Kidney capillary endothelial cell (primary cell): ENCODE measurements at regions not wholly inside any gene's neighbourhood (a gene's known extent, or its start where the extent isn't known, plus 50 kb on each side); places are given as distances from the start of the nearest gene placed in this dataset.

Experiments used
- DNase-seq: peaks from one replicate; pipeline ENCODE4 v3.0.0-alpha.2; 2018; ENCODE audit warnings: low spot score

DNA sequence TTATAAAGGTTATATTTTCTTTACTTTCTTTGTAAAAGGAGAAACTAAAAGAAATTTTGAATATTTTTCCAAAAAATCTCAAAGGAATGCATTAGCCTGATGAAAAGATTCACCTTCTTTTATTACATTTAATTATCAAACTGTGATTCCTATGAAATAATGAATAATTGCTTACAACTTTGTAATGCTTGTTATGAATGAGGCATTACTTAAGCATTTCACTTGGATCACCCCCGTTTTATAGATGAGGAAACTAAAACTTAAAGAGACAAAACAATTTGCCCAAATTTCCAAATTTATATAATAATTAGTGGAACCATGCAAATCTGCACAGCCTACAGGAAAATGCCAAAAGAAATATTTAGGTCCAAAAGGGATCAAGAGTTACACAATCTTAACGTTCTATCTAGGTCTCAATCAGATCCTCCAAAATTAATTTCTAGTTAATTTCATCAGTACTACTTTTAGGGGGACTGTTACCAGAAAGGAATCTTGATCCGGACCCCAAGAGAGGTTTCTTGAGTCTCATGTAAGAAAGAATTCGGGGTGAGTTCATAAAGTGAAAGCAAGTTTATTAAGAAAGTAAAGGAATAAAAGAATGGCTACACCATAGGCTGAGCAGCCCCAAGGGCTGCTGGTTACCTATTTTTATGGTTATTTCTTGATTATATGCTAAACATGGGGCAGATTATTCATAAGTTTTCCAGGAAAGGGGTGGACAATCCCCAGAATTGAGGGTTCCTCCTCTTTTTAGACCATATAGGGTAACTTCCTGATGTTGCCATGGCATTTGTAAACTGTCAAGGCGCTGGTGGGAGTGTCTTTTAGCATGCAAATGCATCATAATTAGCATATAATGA is 288.0 kb downstream of the ADGB start:
- no peak for DNase-seq

DNA sequence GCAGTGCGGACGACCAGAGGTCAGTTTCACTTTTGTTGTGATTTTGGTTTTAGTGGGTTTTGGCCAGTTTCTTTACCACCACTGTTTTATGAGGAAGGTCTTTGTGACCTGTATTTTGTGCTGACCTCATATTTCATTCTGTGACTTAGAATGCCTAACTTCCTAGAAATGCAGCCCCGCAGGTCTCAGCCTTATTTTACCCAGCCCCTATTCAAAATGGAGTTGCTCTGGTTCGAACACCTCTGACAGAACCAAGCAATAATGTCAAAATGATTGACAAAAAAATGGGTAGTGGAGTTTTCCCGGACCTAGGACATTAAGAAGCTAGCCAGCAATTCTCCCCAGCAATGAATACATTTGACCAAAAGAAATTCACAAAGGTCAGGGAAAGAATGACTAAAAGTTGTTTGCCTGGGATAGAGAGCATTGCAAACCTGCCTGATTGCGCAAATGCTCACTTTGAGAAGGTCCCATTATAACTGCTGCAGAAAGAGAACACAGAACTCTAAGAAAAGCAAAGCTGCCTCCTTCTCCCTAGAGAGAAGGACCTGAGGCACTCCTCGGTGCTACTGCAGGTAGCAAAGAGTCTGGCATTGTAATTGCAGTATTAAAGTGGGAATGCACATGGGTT is 288.8 kb downstream of the ADGB start:
- DNase-seq, result no peak

DNA sequence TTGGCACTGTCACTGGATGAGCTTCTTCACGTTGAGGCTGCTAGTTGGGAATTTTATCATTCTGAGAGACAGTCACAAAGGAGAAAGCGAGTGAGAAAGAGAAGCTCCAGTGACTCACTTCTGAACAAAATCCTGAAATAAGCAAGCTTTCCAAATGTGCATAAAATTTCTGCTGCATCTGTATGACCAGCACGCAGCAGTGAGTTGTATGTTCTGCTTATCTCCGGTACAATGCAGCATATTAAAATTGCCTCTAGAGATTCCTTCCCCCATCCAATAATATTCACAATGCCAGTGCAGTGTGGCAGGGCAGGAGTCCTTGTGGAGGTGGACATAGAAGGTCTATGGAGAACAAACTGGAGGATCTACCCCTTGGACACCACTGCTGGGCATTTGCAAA is 290.5 kb downstream of the ADGB start:
- no peak for DNase-seq

DNA sequence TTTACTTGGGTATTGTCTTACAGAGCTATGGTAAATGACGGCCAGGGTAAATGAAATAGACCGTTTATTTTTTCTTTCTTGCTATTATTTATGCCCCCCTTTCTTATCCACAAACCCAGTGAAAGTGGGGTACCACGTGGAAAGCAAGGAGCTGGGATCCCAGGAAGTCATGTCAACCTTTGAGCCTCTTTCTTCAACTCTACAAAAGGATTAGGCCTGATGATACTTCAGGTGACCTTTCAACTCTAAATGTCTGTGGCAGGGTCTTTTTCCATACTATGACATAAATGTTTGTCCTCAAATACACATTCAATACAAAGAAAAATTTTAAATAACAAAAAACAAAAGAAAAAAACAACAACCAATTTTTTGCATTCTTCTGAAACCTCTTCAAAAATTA is 291.4 kb downstream of the ADGB start:
- DNase-seq, result no peak

DNA sequence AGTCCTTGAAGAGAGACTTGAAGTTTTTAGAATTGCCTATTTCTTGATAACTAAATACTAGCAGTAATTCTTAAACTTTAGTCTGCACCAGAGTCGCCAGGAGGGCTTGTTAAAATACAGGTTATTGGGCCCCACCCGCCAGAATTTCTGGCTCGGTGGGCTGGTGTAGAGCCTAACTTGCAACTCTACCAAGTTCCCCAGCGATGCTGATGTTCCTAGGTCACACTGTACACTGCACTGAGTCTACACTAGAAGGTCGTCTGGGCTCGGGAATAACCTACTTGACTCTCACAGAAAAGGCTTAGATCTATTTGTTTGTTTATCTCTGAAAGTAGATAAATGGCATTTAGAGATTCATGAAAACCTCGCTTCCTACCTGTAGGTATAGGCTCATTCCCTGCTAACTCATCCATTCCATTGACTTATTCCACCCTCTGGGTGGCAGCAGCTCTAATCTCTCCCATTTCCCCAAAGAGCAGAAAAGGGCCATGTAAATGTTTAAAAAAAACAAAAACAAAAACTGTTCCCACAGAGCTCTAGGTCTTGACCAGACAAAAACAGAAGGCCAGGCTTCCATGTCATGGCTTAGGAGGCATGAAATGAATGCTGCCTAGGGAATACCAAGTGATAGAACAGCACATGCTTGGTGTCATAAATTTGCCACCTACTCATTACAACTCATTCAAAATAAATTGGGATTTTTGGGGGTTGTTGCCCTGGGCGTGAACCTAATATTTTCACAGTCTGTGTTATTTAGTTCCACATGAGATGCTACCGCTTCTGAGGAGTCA is 292.1 kb downstream of the ADGB start:
- no peak for DNase-seq

DNA sequence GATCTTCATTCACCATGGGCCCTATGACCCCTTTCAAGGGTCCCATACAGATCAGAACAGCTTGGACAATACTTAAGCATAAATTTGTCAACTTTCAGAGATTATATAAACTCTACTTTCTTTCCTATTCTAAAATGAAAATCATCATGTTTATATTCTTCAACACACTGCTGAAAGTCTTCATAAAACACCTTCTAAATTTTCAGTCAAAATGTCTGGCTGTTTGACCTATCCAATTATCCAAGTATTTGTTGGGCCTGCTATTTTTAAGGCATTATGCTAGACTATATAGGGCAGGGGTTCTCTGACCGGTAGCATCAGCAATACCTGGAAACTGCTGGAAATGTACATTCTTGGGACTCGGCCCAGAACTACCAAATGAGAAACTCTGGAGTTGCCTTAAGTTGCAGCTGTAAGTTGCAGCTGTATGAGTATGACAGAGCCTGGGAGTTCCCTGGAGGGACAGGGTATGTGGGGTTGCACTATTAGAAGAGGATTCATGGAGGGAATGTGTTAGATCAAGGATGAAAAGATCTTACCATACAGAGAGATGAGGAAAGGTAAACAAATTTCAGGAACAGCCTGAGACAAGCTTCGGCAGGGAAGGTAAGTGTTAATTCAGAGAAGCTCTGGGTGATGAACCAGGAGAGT is 293.0 kb downstream of the ADGB start:
- no peak for DNase-seq

DNA sequence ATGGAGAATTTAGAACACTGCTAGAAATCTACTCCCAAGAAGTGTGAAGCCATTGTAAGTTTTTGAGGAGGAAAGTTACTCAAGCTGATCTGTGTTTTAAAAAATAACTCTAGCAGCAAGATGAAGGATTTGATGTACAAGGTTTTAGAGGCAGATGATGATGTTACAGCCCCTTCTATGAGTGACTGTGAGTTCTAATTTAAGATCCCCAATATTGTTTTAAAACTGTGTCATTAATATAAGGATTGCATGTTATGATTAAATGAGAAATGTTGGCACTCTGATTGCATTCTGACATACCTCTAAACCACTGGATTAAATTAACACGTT is 293.5 kb downstream of the ADGB start:
- DNase-seq, result no peak

DNA sequence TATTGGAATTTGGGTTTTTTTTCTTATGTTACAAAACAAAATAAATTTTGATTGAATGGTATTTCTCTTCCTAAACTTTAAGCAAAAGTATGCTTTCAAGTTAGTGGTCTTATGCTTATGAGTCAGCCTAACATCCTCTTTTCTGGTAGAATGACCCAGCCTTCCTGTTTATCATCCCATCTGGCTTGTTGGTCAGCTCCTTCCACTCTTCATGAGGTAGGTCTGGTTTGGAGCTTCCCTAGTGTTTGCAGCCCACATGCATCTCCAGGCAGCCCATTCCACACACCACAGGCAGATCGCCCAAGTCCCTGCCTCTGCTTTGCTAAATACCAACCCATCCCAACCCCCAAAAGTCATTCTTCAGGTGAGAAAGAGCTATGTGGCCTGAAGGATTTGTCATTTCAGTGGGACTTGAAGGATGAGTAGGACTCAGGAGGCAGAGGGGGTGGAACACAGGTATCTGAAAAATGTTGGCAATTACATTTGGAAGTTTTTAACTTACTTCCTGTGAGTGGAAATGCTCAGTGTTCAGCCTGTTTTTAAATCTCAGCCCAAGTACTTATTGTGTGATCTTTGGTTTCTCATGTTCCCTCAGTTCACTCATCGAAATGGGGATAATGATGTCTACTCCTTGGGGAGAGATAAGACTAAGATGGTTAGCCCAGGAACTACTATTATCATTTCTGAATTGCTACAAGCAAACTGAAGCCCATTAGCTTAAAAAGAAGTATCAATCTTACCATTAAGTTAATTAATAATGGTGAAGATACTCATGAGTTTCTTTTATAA is 294.0 kb downstream of the ADGB start:
- DNase-seq, result peak; percentile 77

DNA sequence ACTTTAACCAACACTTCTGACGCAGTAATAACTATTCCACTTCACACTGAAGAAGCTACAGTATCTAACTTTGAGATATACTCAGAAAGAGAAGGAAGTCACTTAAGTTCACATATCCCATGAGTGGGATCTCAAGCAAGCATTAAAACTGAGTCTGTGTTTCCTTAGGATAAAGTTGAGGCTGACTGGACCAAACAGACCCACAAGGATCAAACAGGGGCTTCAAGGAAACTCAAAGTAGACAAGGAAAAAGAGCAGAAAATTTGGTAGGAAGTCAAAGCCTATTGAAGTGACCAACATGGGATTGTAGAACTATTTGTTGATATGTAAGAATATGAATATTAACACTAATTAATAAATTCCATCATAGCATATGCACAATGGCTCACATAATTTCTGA is 294.9 kb downstream of the ADGB start:
- no peak for DNase-seq

DNA sequence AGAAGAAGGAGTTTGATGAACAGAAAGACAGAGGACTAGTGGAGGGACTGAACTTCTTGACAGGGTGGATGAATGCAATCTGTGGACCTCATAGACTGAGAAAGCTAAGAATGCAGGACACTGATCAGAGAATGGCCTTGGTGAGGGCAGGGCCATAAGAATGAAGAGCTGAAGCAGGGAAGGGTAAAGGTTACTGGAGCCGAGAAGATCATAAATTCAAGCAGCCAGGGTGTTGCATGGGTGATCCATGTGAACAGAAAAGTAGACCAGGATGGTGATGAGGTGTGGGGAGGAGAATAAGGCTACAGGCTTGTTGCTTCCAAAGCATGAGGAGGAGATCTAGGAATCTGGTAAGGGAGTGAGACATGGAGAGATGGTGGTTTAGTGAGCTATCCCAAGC is 295.9 kb downstream of the ADGB start:
- no peak for DNase-seq

DNA sequence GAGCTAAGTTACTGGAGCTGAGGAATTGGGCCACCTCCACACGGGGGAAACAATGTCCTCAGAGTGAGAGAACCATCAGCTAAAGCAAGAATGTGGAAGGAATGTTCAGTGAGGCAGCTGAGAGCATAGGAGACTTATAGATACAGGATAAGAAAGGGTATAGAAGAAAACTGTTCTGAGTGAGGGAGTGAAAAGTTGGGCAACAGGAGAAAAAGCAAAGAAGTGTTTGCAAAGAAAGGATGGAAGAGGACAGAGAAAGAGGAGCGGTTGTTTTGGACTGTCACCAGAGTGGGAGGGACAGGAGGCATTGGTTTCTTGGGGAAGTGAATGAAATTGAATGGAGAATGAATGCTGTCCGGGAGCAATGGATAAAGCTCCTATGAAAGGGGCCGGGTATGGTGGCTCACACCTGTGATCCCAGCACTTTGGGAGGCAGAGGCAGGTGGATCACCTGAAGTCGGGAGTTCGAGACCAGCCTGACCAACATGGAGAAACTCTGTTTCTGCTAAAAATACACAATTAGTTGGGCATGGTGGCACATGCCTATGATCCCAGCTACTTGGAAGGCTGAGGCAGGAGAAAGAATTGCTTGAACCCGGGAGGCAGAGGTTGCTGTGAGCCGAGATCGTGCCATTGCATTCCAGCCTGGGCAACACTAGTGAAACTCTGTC is 296.5 kb downstream of the ADGB start:
- DNase-seq, result no peak

DNA sequence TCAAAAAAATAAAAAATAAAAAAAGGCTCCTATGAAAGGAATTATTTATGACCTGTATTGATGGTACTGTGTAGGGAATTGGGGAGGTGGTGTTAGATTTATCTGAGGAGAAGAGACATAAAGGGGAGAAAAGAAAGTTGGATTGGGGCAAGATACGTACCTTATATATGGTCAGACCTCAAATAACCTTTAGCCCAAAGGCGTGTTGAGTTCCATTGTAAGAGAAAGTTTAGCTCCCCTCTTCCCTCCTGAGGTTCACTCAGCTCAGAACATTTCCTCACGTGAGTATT is 296.9 kb downstream of the ADGB start:
- no peak for DNase-seq

DNA sequence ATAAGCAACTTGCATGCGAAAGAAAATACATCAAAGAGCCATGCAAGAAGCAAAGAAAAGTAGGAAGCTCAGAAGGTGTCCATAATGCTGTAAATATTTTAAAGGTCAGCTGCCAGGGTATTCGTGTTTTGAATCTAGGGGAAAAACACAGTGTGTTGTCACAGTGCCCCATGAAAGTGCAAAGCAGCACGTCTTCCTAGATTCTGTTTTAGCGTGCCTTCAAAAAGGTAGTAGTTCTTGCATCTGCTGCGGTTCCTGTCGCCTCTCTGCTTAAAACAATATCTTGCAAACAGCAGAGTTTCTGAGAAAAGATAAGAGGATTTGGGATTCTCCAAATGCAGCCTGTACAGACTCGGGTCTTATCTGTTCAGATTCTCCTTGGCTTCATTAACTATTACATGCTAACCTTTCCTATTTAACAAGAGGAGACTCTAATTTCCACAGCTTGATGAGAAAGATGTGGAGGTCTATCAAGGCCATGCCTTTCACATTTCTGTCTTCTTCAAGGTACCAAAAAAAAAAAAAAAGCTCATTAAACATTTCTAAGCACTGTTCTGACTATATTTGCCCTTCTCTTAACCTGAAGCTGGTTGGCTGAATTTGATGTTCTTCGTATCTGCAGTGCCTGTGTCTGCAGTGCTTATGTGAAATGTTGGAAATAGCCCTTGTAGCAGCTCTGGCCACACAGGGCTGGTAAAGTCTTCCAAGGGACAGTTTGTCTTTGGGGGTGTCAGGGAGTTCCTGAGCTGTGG is 297.5 kb downstream of the ADGB start:
- DNase-seq, result no peak

DNA sequence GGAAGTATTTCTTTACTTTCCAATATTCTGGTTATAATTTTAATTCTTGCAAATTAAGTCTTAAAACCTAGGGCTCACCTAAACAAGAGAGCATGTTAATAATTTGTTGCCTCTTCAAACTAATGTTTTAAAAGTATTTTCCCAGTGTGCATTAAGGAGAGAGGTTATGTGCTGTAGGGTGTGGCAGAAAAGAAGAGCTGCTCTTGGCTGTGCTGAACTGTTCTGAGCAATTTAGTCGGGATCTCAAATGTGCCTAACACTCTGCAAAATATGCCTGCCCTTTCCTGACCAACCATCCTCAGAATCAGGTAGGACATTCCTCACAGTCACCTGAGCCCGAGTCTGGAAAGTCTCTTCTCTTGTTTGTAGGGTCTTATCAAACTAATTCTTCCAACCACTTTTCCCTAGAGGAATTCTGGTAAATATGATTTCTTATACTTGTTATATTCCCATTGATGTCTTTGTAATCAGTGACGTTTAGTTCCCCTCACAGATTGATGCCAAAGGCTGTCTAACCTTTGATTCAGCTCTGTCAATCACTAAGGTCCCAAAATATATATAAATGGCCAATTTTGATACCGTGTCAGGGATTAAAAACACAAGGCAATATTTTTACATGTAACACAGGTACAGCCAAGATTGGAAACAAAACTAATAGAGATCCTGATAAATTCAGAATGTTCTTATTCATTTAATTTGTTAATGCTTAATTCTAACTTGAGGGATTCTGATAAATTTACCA is 298.4 kb downstream of the ADGB start:
- no peak for DNase-seq

DNA sequence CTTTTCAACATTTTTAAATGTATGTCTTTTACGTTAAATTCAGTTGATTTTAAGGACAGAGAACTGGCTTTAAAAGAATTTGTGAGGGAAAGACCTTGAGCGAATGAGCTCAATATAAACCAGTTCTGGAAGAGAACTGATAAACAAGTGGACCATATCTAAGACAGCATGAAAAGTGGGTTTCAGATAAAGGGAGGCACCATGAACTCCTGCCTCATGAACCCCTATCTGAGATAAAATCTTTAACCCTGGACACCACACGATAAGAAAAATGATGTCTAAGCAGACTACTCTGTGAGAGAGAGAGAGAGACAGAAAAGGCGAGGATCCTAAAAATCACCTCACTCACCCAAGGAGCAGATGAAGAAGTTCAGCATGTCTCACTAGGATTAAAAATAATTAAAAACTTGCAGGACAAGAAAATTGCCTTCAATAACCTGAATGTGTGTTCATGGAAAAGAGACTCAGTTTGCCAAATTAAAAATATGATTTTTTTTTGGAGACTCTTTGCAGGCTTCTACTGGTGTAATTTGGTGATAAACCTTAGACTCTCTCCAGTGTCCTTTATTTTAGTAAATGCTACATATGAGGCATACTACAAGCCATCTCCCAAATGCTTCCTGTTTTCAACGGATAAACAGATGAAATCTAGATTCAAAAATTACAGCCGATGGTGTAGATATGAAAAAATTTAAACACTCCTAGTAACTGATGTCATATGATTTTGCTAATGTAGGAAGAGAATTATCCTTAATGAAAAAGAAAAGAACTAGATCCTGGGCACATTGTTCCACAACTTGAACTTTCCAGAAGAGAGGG is 299.5 kb downstream of the ADGB start:
- DNase-seq, result no peak

DNA sequence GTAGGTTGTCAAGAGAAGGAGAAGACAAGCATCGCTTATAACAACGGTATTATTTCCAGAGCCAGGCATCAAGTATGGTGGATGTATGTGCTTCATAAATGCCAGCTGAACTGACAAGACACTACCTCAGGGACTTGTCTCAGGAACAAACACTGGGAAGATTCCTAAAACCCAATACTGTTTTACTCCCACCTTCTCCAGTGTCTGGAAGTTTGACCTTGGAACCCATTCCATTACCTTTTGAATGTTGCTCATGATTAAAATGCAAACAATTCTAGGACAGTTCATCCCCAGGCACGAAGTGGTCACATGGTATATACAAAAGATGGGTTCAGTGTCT is 300.1 kb downstream of the ADGB start:
- DNase-seq, result no peak

DNA sequence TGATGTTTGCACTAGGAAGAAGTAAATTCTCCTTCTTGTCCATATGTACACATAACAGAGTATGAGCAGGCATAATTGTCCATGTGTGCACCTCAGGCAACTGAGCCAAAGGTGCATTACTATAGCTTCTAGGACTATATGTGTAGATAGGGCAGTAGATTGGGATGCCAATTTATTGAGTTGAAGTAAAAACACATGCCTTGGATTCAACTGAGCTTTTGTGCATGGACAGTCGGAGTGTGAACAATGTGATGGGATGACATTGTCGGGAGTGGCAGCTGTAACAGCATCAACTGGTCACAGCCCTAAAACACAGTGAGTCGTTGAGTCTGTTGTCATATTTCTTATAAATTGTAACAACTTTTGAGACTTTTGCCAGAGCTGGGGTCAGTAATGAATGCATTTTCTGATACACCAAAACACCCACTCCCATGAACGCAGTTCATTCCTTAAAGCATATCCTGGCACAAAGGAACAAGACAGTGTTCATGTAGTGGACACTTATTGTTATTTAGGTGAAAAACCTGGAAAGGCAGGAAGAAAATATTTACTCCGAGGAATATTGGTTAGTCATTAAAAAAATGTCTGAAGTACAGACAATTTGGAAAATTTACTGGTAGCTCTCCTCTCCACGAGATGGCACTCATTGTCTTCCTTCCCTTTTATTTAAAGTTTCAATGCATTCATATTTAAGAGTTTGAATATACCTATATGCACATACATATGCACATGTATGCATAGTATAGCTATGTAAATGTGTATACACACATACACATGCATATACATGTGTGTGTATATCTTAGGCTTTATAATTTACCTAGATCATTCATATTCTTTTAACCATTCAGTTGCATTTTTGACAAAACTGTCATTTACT is 302.0 kb upstream of the STXBP5 start:
- no peak for DNase-seq

DNA sequence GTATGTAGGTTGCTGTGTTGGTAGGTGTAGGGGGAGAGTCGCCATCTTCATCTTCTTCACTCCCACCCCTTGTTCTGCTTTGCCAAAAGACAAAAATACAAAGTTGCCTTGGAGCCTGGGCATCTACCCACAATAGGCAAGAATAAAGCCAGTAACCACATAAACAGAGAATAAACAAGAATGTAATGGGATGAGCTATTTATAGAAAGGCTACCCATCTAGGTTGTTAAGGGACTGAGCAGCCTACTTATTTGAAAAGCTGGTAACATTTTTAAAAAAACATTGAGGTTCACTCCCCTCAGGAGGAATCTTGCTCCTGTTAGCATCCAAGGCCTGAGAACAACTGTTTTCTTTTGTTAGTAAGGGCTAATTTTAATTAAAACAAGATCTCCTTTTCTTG is 301.4 kb upstream of the STXBP5 start:
- no peak for DNase-seq
